ENCODE measurements at regions not wholly inside any gene's neighbourhood (a gene's known extent, or its start where the extent isn't known, plus 50 kb on each side); places are given as distances from the start of the nearest gene placed in this dataset.
"Not testable (repeated sequence)": the region's sequence is repeated elsewhere in the genome, so short reads cannot be mapped to it uniquely, and the experiment has no call there.

DNA sequence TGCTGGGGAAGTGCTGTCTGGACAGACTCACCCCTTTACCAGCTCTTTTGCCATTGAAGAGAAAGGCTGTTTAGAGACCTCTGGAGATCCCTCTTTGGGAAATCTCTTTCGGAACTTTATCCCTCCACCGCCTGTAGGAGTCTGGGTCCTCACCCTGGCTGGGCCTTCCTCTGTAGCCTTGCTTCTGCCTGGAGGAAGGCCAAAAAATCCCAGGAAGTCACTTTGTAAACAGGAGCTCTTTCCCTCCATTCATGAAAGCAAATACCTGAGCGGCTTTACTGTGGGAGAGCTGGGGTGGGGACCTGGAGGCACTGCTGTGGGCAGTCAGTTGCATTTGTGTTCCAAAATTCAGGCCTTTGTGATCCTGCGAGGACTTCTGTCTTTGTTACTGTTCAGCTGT lies 126.2 kb downstream of the KLF6 start:
- no peak for DNase-seq

- no peak for DNase-seq
Measured at GRCh38 chr10:3656214-3656613, 128.8 kb downstream of the KLF6 start.

GRCh38 chr10:3655528-3655927 lies 129.5 kb downstream of the KLF6 start:
- no peak for DNase-seq

GRCh38 chr10:3654980-3655379 lies 130.0 kb downstream of the KLF6 start:
- no peak for DNase-seq

GRCh38 chr10:3654496-3654895 lies 130.5 kb downstream of the KLF6 start:
- DNase-seq = no peak

GRCh38 chr10:3653303-3653702 lies 131.7 kb downstream of the KLF6 start:
- not testable (repeated sequence) for DNase-seq

- no peak for DNase-seq
Measured at GRCh38 chr10:3652886-3653285, 132.1 kb downstream of the KLF6 start.

GRCh38 chr10:3651969-3652653 lies 132.9 kb downstream of the KLF6 start:
- no peak for DNase-seq

DNA sequence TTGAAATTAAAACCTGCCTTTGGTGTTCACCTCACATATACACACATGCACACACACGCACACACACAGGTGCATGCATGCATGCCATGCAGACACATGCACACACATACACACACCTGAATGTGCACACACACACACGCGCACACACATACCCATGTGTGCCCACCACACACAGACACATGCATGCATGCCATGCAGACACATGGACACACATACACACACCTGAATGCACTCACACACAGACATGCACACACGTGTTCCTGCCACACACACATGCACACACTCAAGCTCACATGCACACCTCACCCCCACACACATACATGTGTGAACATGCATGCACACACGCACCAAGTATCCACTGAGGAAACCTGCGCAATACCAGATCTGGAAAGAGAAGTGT lies 136.4 kb downstream of the KLF6 start:
- no peak for DNase-seq

GRCh38 chr10:3648170-3648569 lies 136.8 kb downstream of the KLF6 start:
- no peak for DNase-seq

GRCh38 chr10:3647074-3647473 lies 137.9 kb downstream of the KLF6 start:
- no peak for DNase-seq

DNA sequence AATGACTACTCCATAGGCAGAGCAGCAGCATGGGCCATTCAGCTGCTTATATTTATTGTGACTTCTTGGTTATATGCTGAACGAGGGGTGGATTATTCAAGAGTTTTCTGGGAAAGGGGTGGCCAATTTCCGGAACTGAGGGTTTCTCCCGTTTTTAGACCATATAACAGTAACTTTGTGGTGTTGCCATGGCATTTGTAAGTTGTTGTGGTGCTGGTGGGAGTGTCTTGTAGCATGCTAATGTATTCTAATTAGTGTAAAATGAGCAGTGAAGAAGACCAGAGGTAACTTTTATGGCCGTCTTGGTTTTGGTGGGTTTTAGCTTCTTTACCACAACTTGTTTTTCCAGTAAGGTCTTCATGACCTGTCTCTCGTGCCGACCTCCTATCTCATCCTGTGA lies 139.6 kb downstream of the KLF6 start:
- no peak for DNase-seq

DNA sequence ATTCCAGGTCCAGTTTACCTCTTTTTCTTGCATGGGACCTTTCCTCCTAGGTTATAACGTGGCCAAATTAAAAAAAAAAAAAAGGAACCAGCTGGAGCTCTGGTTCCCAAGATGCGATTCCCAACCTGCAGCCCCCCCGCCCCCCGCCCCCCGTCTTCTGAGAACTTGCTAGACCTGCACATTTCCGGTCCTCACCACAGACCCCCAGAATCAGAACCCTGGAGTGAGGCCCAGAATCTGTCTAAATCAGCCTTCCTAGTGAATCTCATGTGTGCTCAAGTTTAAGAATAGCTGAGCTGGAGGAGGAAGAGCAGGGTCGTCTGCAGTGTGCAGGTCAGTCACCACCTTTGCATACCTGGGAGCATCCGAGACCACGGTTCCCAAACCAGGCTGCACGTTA lies 144.2 kb downstream of the KLF6 start:
- DNase-seq = no peak

DNA sequence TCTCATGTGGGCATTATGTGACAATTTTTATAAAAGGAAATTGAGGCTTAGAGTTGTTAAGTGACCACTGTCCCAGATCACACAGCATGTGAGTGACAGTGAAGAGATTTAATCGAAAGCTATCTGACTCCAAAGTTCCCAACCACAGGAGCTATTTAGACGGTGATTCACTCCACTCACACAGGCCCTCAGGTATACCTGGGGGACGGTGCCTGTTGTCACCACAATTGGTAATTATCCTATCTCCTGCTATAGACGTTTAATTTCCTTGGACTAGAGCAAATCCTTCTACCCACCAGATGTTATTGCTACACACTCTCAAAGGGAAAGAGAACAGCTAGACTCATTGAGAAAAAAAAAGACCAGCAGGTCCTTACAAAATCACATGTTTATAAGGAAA lies 145.5 kb downstream of the KLF6 start:
- no peak for DNase-seq

- no peak for DNase-seq
Measured at GRCh38 chr10:3636356-3637181, 148.4 kb downstream of the KLF6 start.

DNA sequence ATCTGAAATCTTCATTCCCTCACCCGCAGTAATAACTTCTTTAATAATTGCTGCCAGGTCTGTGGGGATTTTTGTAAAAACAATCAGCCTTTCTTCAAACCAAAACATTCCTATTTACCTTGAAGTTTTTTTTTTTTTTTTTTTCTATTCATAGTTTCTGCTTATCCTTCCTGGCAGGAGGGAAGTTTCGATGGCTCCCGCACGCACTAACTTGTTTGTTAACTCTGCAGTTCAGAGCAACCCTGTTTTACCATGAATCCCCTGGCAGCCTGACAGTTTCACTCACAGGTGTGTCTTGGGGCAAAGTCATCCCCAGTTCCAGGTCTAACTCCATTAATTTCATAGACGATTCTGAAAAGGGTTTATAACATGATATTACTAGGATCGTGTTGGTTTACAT lies 149.3 kb downstream of the KLF6 start:
- DNase-seq = no peak

- no peak for DNase-seq
Measured at GRCh38 chr10:3635211-3635671, 149.8 kb downstream of the KLF6 start.

- not testable (repeated sequence) for DNase-seq
Measured at GRCh38 chr10:3634646-3635045, 150.4 kb downstream of the KLF6 start.

GRCh38 chr10:3631701-3632330 lies 153.2 kb downstream of the KLF6 start:
- no peak for DNase-seq

- DNase-seq = peak in 1 of 2 donors; percentile 59
Measured at GRCh38 chr10:3631291-3631690, 153.7 kb downstream of the KLF6 start.

DNA sequence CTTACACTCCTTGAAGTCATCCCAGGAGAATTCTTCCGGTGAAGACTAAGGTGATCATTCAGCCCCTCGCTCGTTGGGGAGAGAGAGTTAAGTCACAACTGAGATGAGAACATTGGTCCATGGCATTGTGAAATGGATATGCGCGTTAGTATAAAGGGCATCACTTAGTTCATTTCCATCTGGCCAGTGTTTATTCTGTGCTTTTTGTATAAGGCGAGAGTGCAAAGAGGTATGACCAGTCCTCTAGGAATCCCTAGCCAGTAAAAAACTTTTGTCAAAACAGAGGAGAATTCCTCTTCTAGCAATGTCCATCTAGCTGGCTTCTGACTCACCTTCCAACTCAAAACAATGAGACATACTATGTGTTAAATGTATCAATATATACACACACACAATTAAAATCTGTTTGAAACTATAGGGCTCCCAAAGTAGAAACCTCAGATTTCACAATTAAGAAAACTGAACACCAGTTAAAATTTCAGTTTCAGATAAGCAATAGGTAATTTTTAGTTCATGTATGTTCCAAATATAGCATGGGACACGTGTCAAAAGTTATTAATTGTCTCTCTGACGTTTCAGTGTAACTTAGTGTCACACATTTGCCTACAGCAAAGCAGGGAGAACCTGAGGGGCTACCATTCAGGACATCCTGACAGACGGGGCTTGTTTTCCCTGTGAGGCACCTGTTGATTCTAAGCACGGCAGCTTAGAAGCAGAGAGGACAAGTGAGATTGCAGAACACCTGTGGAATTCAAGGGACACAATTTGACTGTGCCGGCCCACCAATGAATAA lies 158.9 kb downstream of the KLF6 start:
- no peak for DNase-seq

DNA sequence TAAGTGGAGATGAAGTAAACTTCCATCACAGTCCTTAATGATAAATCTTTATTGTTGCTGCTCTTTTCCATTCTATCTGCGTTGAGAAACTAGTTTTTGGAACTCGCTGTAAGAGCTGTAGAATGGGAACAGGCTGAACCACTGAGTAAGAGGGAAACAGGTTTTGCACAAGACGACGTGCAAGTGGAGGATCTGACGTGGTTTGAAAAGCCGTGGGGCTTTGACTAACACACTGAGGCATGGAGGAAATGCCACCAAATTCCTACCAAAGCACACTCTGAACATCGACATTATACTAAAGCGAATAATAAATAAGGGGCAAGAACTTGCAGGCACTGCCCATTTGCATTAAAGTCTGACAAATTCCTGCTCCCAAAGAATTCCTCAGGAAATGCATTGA lies 160.6 kb downstream of the KLF6 start:
- no peak for DNase-seq

GRCh38 chr10:3623746-3624145 lies 161.3 kb downstream of the KLF6 start:
- no peak for DNase-seq
